ENCODE measurements at regions not wholly inside any gene's neighbourhood (a gene's known extent, or its start where the extent isn't known, plus 50 kb on each side); places are given as distances from the start of the nearest gene placed in this dataset.

GRCh38 chr1:195085196-195085595 lies 1523.0 kb downstream of the KCNT2 start:
- Histone ChIP-seq H3K9me3 (ENCODE audit: low read depth) (no peaks in the 10 kb centered on the region), H3K4me1 (no peaks in the 10 kb centered on the region), H2AFZ (replicated peaks) (no peak overlapping the region), H4K20me1 (ENCODE audit: low read depth) (no peaks in the 10 kb centered on the region), H3K4me3 (no peak overlapping the region), H3K79me2 (ENCODE audit: low read depth) (no peaks in the 10 kb centered on the region), H3K27me3 (no peaks in the 10 kb centered on the region), H3F3A (ENCODE audit: low read depth) (no peaks in the 10 kb centered on the region), H3K4me2 (no peak overlapping the region), H3K27ac (no peak overlapping the region), H3K36me3 (no peaks in the 10 kb centered on the region), H3K9ac (no peak overlapping the region)
- Mint-ChIP-seq H3K9me3 (no peaks in the 10 kb centered on the region), H3K27me3 (ENCODE audit: insufficient read depth, low read depth) (no peaks in the 10 kb centered on the region), H3K4me3 (no peak overlapping the region), H3K36me3 (no peaks in the 10 kb centered on the region), H3K27ac (no peak overlapping the region), H3K4me1 (no peaks in the 10 kb centered on the region)
- DNase-seq (ENCODE audit: low spot score) = no peak
- TF ChIP-seq CTCF (IDR thresholded peaks at IDR 0.05) = no peak

- Histone ChIP-seq H3K36me3 (no peaks in the 10 kb centered on the region), H3F3A (ENCODE audit: low read depth) (no peaks in the 10 kb centered on the region), H2AFZ (replicated peaks) (no peak overlapping the region), H3K79me2 (ENCODE audit: low read depth) (no peaks in the 10 kb centered on the region), H3K27ac (no peak overlapping the region), H3K9me3 (ENCODE audit: low read depth) (no peaks in the 10 kb centered on the region), H3K9ac (no peak overlapping the region), H3K4me3 (no peak overlapping the region), H4K20me1 (ENCODE audit: low read depth) (no peaks in the 10 kb centered on the region), H3K4me2 (no peak overlapping the region), H3K4me1 (no peaks in the 10 kb centered on the region), H3K27me3 (no peaks in the 10 kb centered on the region)
- Mint-ChIP-seq H3K36me3 (no peaks in the 10 kb centered on the region), H3K4me1 (no peaks in the 10 kb centered on the region), H3K9me3 (no peaks in the 10 kb centered on the region), H3K4me3 (no peak overlapping the region), H3K27me3 (ENCODE audit: insufficient read depth, low read depth) (no peaks in the 10 kb centered on the region), H3K27ac (no peak overlapping the region)
- TF ChIP-seq CTCF (IDR thresholded peaks at IDR 0.05) = no peak
- TF ChIP-seq EZH2phosphoT487 (IDR thresholded peaks at IDR 0.05) = no peak
- no peak for TF ChIP-seq EZH2 (IDR thresholded peaks at IDR 0.05)
- no peak for DNase-seq (ENCODE audit: low spot score)
Observed at GRCh38 chr1:195082183-195082582, 1526.1 kb downstream of the KCNT2 start.

- Histone ChIP-seq H3K79me2 (ENCODE audit: low read depth) (no peaks in the 10 kb centered on the region), H3K9me3 (ENCODE audit: low read depth) (no peaks in the 10 kb centered on the region), H3K4me1 (no peaks in the 10 kb centered on the region), H2AFZ (replicated peaks) (no peak overlapping the region), H3K27me3 (no peaks in the 10 kb centered on the region), H3K4me3 (no peak overlapping the region), H3K4me2 (no peak overlapping the region), H4K20me1 (ENCODE audit: low read depth) (no peaks in the 10 kb centered on the region), H3K36me3 (no peaks in the 10 kb centered on the region), H3K27ac (no peak overlapping the region), H3K9ac (no peak overlapping the region), H3F3A (ENCODE audit: low read depth) (no peaks in the 10 kb centered on the region)
- Mint-ChIP-seq H3K27ac (no peak overlapping the region), H3K4me3 (no peak overlapping the region), H3K27me3 (ENCODE audit: insufficient read depth, low read depth) (no peaks in the 10 kb centered on the region), H3K4me1 (no peaks in the 10 kb centered on the region), H3K36me3 (no peaks in the 10 kb centered on the region), H3K9me3 (no peaks in the 10 kb centered on the region)
- no peak for DNase-seq (ENCODE audit: low spot score)
- TF ChIP-seq CTCF (IDR thresholded peaks at IDR 0.05) (no peak), EZH2 (IDR thresholded peaks at IDR 0.05) (no peak), EZH2phosphoT487 (IDR thresholded peaks at IDR 0.05) (no peak)
Observed at GRCh38 chr1:195076682-195077081, 1531.6 kb downstream of the KCNT2 start.

GRCh38 chr1:195075973-195076372 lies 1532.3 kb downstream of the KCNT2 start:
- Histone ChIP-seq H3K9me3 (ENCODE audit: low read depth) (no peaks in the 10 kb centered on the region), H3K4me3 (no peak overlapping the region), H3K79me2 (ENCODE audit: low read depth) (no peaks in the 10 kb centered on the region), H3K4me2 (no peak overlapping the region), H3K27ac (no peak overlapping the region), H3K27me3 (no peaks in the 10 kb centered on the region), H2AFZ (replicated peaks) (no peak overlapping the region), H4K20me1 (ENCODE audit: low read depth) (no peaks in the 10 kb centered on the region), H3K36me3 (no peaks in the 10 kb centered on the region), H3F3A (ENCODE audit: low read depth) (no peaks in the 10 kb centered on the region), H3K4me1 (no peaks in the 10 kb centered on the region), H3K9ac (no peak overlapping the region)
- no peak for TF ChIP-seq EZH2phosphoT487 (IDR thresholded peaks at IDR 0.05)
- TF ChIP-seq EZH2 (IDR thresholded peaks at IDR 0.05) = no peak
- no peak for TF ChIP-seq CTCF (IDR thresholded peaks at IDR 0.05)
- DNase-seq (ENCODE audit: low spot score) = no peak
- Mint-ChIP-seq H3K27me3 (ENCODE audit: insufficient read depth, low read depth) (no peaks in the 10 kb centered on the region), H3K27ac (no peak overlapping the region), H3K9me3 (no peaks in the 10 kb centered on the region), H3K4me1 (no peaks in the 10 kb centered on the region), H3K4me3 (no peak overlapping the region), H3K36me3 (no peaks in the 10 kb centered on the region)

All from neural progenitor cell (in vitro differentiated cells).